IMR-90 (cell line): ENCODE measurements at regions not wholly inside any gene's neighbourhood (a gene's known extent, or its start where the extent isn't known, plus 50 kb on each side); places are given as distances from the start of the nearest gene placed in this dataset.

Source experiments
- ATAC-seq: fragments of 200-7000 bp; cut with Tn5 transposase; 2 replicates; pipeline ENCODE4 v1.9.1; 2020; ENCODE audit warnings: low read depth, mild to moderate bottlenecking, moderate library complexity
- BruUV-seq: library from RNA; stranded (reverse); fragments of 400-500 nt; replicated peaks from 2 replicates; lab custom pipeline; 2021; lab: Mats Ljungman, UMichigan
- CTCF ChIA-PET: fragments of 300-600 bp; formaldehyde crosslinking; extraction: SDS; loops from one replicate; lab custom pipeline; 2021; ENCODE audit warnings: antibody characterized with exemption; lab: Yijun Ruan, JAX
- POLR2A ChIA-PET: fragments of 300-600 bp; sonication (Branson Sonifier 250); formaldehyde crosslinking; loops from one replicate; lab custom pipeline; 2022; ENCODE audit warnings: antibody characterized with exemption; ENCODE audit not compliant: unreplicated experiment; lab: Charles Lee
- DNase-seq: peaks from one replicate; pipeline ENCODE4 v3.0.0; 2013
- H2AFZ ChIP-seq: replicated peaks from 2 replicates; pipeline ENCODE3; 2013; ENCODE audit warnings: low read length, mild to moderate bottlenecking; ENCODE audit not compliant: poor library complexity
- H2AK5ac ChIP-seq: 2 replicates; pipeline ENCODE4 v1.6.1; 2013; ENCODE audit warnings: low read depth, low read length, inconsistent platforms
- H2AK9ac ChIP-seq: replicated peaks from 2 replicates; pipeline ENCODE3; 2013; ENCODE audit warnings: mild to moderate bottlenecking, low read depth, low read length, moderate library complexity; ENCODE audit not compliant: poor library complexity
- H2BK120ac ChIP-seq: 2 replicates; pipeline ENCODE4 v1.6.1; 2013; ENCODE audit warnings: low read depth, low read length, inconsistent platforms
- H2BK15ac ChIP-seq: 3 replicates; pipeline ENCODE4 v1.6.1; 2013; ENCODE audit warnings: low read depth, low read length, inconsistent platforms
- H2BK20ac ChIP-seq: 2 replicates; pipeline ENCODE4 v1.6.1; 2013; ENCODE audit warnings: low read depth, mild to moderate bottlenecking, inconsistent platforms, low read length, moderate library complexity
- H2BK5ac ChIP-seq: 2 replicates; pipeline ENCODE4 v1.6.1; 2013; ENCODE audit warnings: mild to moderate bottlenecking, low read depth, low read length, inconsistent platforms; ENCODE audit not compliant: poor library complexity, severe bottlenecking
- H3K14ac ChIP-seq: replicated peaks from 2 replicates; pipeline ENCODE4 v1.6.1; 2013; ENCODE audit warnings: low read depth, low read length, inconsistent platforms
- H3K18ac ChIP-seq: 2 replicates; pipeline ENCODE4 v1.6.1; 2013; ENCODE audit warnings: low read depth, low read length, control low read depth
- H3K23ac ChIP-seq: 2 replicates; pipeline ENCODE4 v1.6.1; 2013; ENCODE audit warnings: low read depth, low read length, inconsistent platforms
- H3K27ac ChIP-seq: 2 replicates; pipeline ENCODE4 v1.5.1; 2013; ENCODE audit warnings: mild to moderate bottlenecking, control low read depth, low read length; ENCODE audit not compliant: insufficient read depth
- H3K27me3 ChIP-seq: 2 replicates; pipeline ENCODE4 v1.6.1; 2013; ENCODE audit warnings: low read length; ENCODE audit not compliant: control insufficient read depth, insufficient read depth
- H3K36me3 ChIP-seq: 2 replicates; pipeline ENCODE4 v1.6.1; 2013; ENCODE audit warnings: low read length, mixed read lengths; ENCODE audit not compliant: control insufficient read depth, insufficient read depth
- H3K4ac ChIP-seq: 2 replicates; pipeline ENCODE4 v1.6.1; 2013; ENCODE audit warnings: low read depth, low read length, inconsistent platforms
- H3K4me1 ChIP-seq: 2 replicates; pipeline ENCODE4 v1.6.1; 2013; ENCODE audit warnings: low read length, mixed read lengths; ENCODE audit not compliant: control insufficient read depth, insufficient read depth
- H3K4me2 ChIP-seq: 2 replicates; pipeline ENCODE4 v1.6.1; 2013; ENCODE audit warnings: low read depth, mild to moderate bottlenecking, control low read depth, low read length, moderate library complexity
- H3K4me3 ChIP-seq: 2 replicates; pipeline ENCODE4 v1.5.1; 2013; ENCODE audit warnings: low read depth, mild to moderate bottlenecking, control low read depth, low read length, moderate library complexity; ENCODE audit not compliant: insufficient read depth
- H3K56ac ChIP-seq: 2 replicates; pipeline ENCODE4 v1.6.1; 2013; ENCODE audit warnings: low read length, inconsistent platforms; ENCODE audit not compliant: insufficient read depth; ENCODE audit errors: extremely low read depth
- H3K79me1 ChIP-seq, 2 experiments: 2 replicates each; pipeline ENCODE4 v1.6.1; 2013; ENCODE audit warnings: low read length in 2 of 2, inconsistent platforms in 1 of 2, low read depth in 1 of 2
- H3K9ac ChIP-seq: 2 replicates; pipeline ENCODE4 v1.6.1; 2013; ENCODE audit warnings: low read depth, low read length, control low read depth
- H3K9me1 ChIP-seq: 2 replicates; pipeline ENCODE4 v1.6.1; 2013; ENCODE audit warnings: low read length, inconsistent platforms; ENCODE audit not compliant: insufficient read depth
- H3K9me3 ChIP-seq: 2 replicates; pipeline ENCODE4 v1.6.1; 2013; ENCODE audit warnings: low read length; ENCODE audit not compliant: control insufficient read depth, insufficient read depth
- H4K20me1 ChIP-seq: 2 replicates; pipeline ENCODE4 v1.6.1; 2013; ENCODE audit warnings: low read length, inconsistent platforms; ENCODE audit not compliant: insufficient read depth
- H4K5ac ChIP-seq: 2 replicates; pipeline ENCODE4 v1.6.1; 2013; ENCODE audit warnings: mild to moderate bottlenecking, low read depth, low read length, control low read depth
- H4K8ac ChIP-seq, 2 experiments: 2 replicates each; pipeline ENCODE4 v1.6.1; 2013; ENCODE audit warnings: low read depth in 2 of 2, low read length in 2 of 2, control low read depth in 1 of 2, inconsistent platforms in 1 of 2
- H4K91ac ChIP-seq: 2 replicates; pipeline ENCODE4 v1.6.1; 2013; ENCODE audit warnings: low read depth, low read length, inconsistent platforms; ENCODE audit not compliant: insufficient read depth
- CHD1 ChIP-seq: IDR thresholded peaks from 2 replicates; pipeline ENCODE4 v1.6.1; 2012; ENCODE audit warnings: low read depth, low read length, improper control_type of control experiment
- FOS ChIP-seq: fragments of 150-350 bp; IDR thresholded peaks from 2 replicates; pipeline ENCODE4 v1.6.1; 2016; ENCODE audit warnings: low read depth, low read length
- MAFK ChIP-seq: IDR thresholded peaks from 2 replicates; pipeline ENCODE4 v1.6.1; 2012; ENCODE audit warnings: low read depth, low read length, improper control_type of control experiment
- RCOR1 ChIP-seq: IDR thresholded peaks from 2 replicates; pipeline ENCODE4 v1.6.1; 2012; ENCODE audit warnings: mild to moderate bottlenecking, low read length, improper control_type of control experiment; ENCODE audit not compliant: insufficient replicate concordance
- SMC3 ChIP-seq: fragments of 150-350 bp; IDR thresholded peaks from 2 replicates; pipeline ENCODE4 v1.6.1; 2016; ENCODE audit warnings: low read depth, mild to moderate bottlenecking, antibody characterized with exemption, low read length, moderate library complexity
- WGBS, 2 experiments: methylation state at CpG; one replicate each; pipeline versions ENCODE4 v1.1.5 to v1.1.7; 2013; ENCODE audit warnings: missing lambda C conversion rate in 2 of 2; ENCODE audit not compliant: insufficient read length in 1 of 2; ENCODE audit errors: extremely low coverage in 2 of 2; 5-methylcytosine and 5-hydroxymethylcytosine counted together
- dilution Hi-C: fragments of 300-500 bp; cut with HindIII; formaldehyde crosslinking; loops from one replicate; pipeline ENCODE4 v1.14.3; 2018; ENCODE audit warnings: low sequenced_read_pairs; ENCODE audit not compliant: unreplicated experiment
- in situ Hi-C: fragments of 300-500 bp; cut with MboI; formaldehyde crosslinking; loops from 3 replicates; pipeline ENCODE4 v1.14.3; 2019; ENCODE audit warnings: low sequenced_read_pairs, inconsistent platforms, mixed read lengths
- intact Hi-C: fragments of 100-400 bp; cut with micrococcal nuclease; formaldehyde crosslinking; loops from 2 replicates; pipeline ENCODE4 v1.10.0; 2022

GRCh38 chr1:72462186-72462905, 180.0 kb upstream of the NEGR1 start:
- Histone ChIP-seq H4K8ac (no peak overlapping the region), H2AK5ac (no peak overlapping the region), H3K27ac (no peak overlapping the region), H2BK20ac (no peak overlapping the region), H3K4ac (no peak overlapping the region), H4K91ac (no peak overlapping the region), H3K4me2 (no peak overlapping the region), H2BK15ac (no peak overlapping the region), H3K79me1 (no peaks in the 10 kb centered on the region), H2AK9ac (no peak overlapping the region), H3K4me1 (no peaks in the 10 kb centered on the region), H4K5ac (no peak overlapping the region), H4K20me1 (no peaks in the 10 kb centered on the region), H3K9me1 (no peaks in the 10 kb centered on the region), H3K18ac (no peak overlapping the region), H3K27me3 (no peaks in the 10 kb centered on the region), H3K14ac (no peak overlapping the region), H3K23ac (no peak overlapping the region), H3K4me3 (no peak overlapping the region), H3K56ac (no peak overlapping the region), H3K9ac (no peak overlapping the region), H2BK5ac (no peak overlapping the region), H2BK120ac (no peak overlapping the region), H3K36me3 (no peaks in the 10 kb centered on the region), H2AFZ (no peak overlapping the region), H3K9me3 (no peaks in the 10 kb centered on the region)
- whole genome bisulfite sequencing, 2 experiments = no CpG with 5 or more reads among the region's 3 CpGs
- POLR2A ChIA-PET = no interaction called here
- CTCF ChIA-PET = no interaction called here
- TF ChIP-seq FOS = no peak
- no peak for TF ChIP-seq RCOR1
- no peak for TF ChIP-seq SMC3
- no peak for TF ChIP-seq CHD1
- no peak for TF ChIP-seq MAFK
- ATAC-seq = no peak
- no TSS peak for BruUV-seq
- dilution Hi-C loops = no loop called here
- intact Hi-C loops = no loop called here
- in situ Hi-C loops = no loop called here
- no peak for DNase-seq
